Colonic mucosa (tissue), 4 donors: ENCODE measurements at regions not wholly inside any gene's neighbourhood (a gene's known extent, or its start where the extent isn't known, plus 50 kb on each side); places are given as distances from the start of the nearest gene placed in this dataset.

ENCODE experiments used
- DNase-seq: peaks from one replicate; pipeline ENCODE4 v3.0.0-alpha.2; 2020
- H3K27ac ChIP-seq: fragments of 200-600 bp; one replicate; pipeline ENCODE4 v1.8.0; 2021
- H3K27me3 ChIP-seq: fragments of 200-600 bp; one replicate; pipeline ENCODE4 v1.8.0; 2021
- H3K36me3 ChIP-seq: fragments of 200-600 bp; one replicate; pipeline ENCODE4 v1.8.0; 2021
- H3K4me1 ChIP-seq: fragments of 200-600 bp; one replicate; pipeline ENCODE4 v1.8.0; 2021; ENCODE audit warnings: mild to moderate bottlenecking
- H3K4me3 ChIP-seq: fragments of 200-600 bp; one replicate; pipeline ENCODE4 v1.8.0; 2021
- H3K9ac ChIP-seq, 2 donors: one replicate each; pipeline ENCODE4 v1.7.0; 2013; ENCODE audit warnings: control low read depth in 2 of 2, low read depth in 2 of 2, low read length in 2 of 2
- H3K9me3 ChIP-seq: fragments of 200-600 bp; one replicate; pipeline ENCODE4 v1.8.0; 2021
- CTCF ChIP-seq: fragments of 200-600 bp; IDR thresholded peaks from one replicate; pipeline ENCODE4 v1.8.0; 2022; ENCODE audit warnings: antibody characterized with exemption, mild to moderate bottlenecking
- intact Hi-C: fragments of 100-400 bp; cut with DNase I; formaldehyde crosslinking; loops from one replicate; pipeline ENCODE4 v1.14.1; 2022
- donor health status: healthy.
- donor health status: DM: no; HTN: no; CAD: no.
- donor health status: DM: no; HTN: no; CAD: no.

- no peak overlapping the region for H3K4me3 ChIP-seq
- no peaks in the 10 kb centered on the region for H3K36me3 ChIP-seq
- no peaks in the 10 kb centered on the region for H3K4me1 ChIP-seq
- TF ChIP-seq CTCF, result no peak
- H3K9ac ChIP-seq, result no peak overlapping the region
- intact Hi-C loops, result no loop called here
- H3K9me3 ChIP-seq, result no peaks in the 10 kb centered on the region
- no peak overlapping the region for H3K27ac ChIP-seq
- H3K27me3 ChIP-seq, result no peaks in the 10 kb centered on the region
- no peak for DNase-seq
These were observed 735.5 kb upstream of the ALCAM start for GRCh38 chr3:104631254-104631653.

- intact Hi-C loops, result no loop called here
- H3K4me1 ChIP-seq, result no peaks in the 10 kb centered on the region
- no peak overlapping the region for H3K9ac ChIP-seq
- no peak for TF ChIP-seq CTCF
- H3K27ac ChIP-seq, result no peak overlapping the region
- DNase-seq, result no peak
- no peaks in the 10 kb centered on the region for H3K9me3 ChIP-seq
- H3K27me3 ChIP-seq, result no peaks in the 10 kb centered on the region
- H3K4me3 ChIP-seq, result no peak overlapping the region
- H3K36me3 ChIP-seq, result no peaks in the 10 kb centered on the region
These were observed 734.2 kb upstream of the ALCAM start for GRCh38 chr3:104632521-104632920.

GRCh38 chr3:104632947-104633346, 733.8 kb upstream of the ALCAM start:
- intact Hi-C loops, result no loop called here
- no peaks in the 10 kb centered on the region for H3K27me3 ChIP-seq
- DNase-seq, result no peak
- no peak for TF ChIP-seq CTCF
- H3K9ac ChIP-seq, result no peak overlapping the region
- no peak overlapping the region for H3K27ac ChIP-seq
- no peaks in the 10 kb centered on the region for H3K4me1 ChIP-seq
- H3K4me3 ChIP-seq, result no peak overlapping the region
- no peaks in the 10 kb centered on the region for H3K9me3 ChIP-seq
- H3K36me3 ChIP-seq, result no peaks in the 10 kb centered on the region

- TF ChIP-seq CTCF, result no peak
- H3K27me3 ChIP-seq, result no peaks in the 10 kb centered on the region
- intact Hi-C loops, result no loop called here
- no peaks in the 10 kb centered on the region for H3K9me3 ChIP-seq
- H3K9ac ChIP-seq, result no peak overlapping the region
- no peaks in the 10 kb centered on the region for H3K36me3 ChIP-seq
- no peak overlapping the region for H3K4me3 ChIP-seq
- no peak overlapping the region for H3K27ac ChIP-seq
- no peak for DNase-seq
- H3K4me1 ChIP-seq, result no peaks in the 10 kb centered on the region
These were observed 730.7 kb upstream of the ALCAM start for GRCh38 chr3:104635872-104636580.

- no peak for DNase-seq
These were observed 723.9 kb upstream of the ALCAM start for GRCh38 chr3:104642827-104643226.

More at GRCh38 chr3:104642827-104643226, 723.9 kb upstream of the ALCAM start:
- Histone ChIP-seq H3K4me1 (no peaks in the 10 kb centered on the region), H3K4me3 (no peak overlapping the region), H3K9me3 (no peaks in the 10 kb centered on the region), H3K36me3 (no peaks in the 10 kb centered on the region), H3K9ac (no peak overlapping the region), H3K27me3 (no peaks in the 10 kb centered on the region), H3K27ac (no peak overlapping the region)
- intact Hi-C loops, result no loop called here
- no peak for TF ChIP-seq CTCF
